Progenitor cell of endocrine pancreas (in vitro differentiated cells): ENCODE measurements at regions not wholly inside any gene's neighbourhood (a gene's known extent, or its start where the extent isn't known, plus 50 kb on each side); places are given as distances from the start of the nearest gene placed in this dataset.

Experiments used
- DNase-seq: peaks from one replicate; pipeline ENCODE4 v3.0.0; 2021; ENCODE audit warnings: low spot score; ENCODE audit not compliant: unreplicated experiment
- H3K27ac Mint-ChIP-seq: 2 replicates; pipeline ENCODE4 v1.8.0; 2021; ENCODE audit warnings: mild to moderate bottlenecking, moderate library complexity, mixed read lengths
- H3K27me3 Mint-ChIP-seq: 2 replicates; pipeline ENCODE4 v1.8.0; 2021; ENCODE audit warnings: mixed read lengths
- H3K36me3 Mint-ChIP-seq: 2 replicates; pipeline ENCODE4 v1.8.0; 2022; ENCODE audit warnings: mixed read lengths; ENCODE audit not compliant: insufficient read depth
- H3K4me1 Mint-ChIP-seq: 2 replicates; pipeline ENCODE4 v1.8.0; 2021; ENCODE audit warnings: low read depth, mixed read lengths
- H3K4me3 Mint-ChIP-seq: 2 replicates; pipeline ENCODE4 v1.8.0; 2021; ENCODE audit warnings: low read depth, mild to moderate bottlenecking, moderate library complexity, mixed read lengths
- H3K9me3 Mint-ChIP-seq: 2 replicates; pipeline ENCODE4 v1.8.0; 2021; ENCODE audit warnings: low read depth, mixed read lengths
- TF ChIP-seq, protein P1 (sequence below): fragments of 200-600 bp; sonication (generic); IDR thresholded peaks from one replicate; pipeline ENCODE4 v1.5.0; 2021; ENCODE audit warnings: antibody characterized with exemption, mild to moderate bottlenecking; ENCODE audit not compliant: unreplicated experiment

DNA sequence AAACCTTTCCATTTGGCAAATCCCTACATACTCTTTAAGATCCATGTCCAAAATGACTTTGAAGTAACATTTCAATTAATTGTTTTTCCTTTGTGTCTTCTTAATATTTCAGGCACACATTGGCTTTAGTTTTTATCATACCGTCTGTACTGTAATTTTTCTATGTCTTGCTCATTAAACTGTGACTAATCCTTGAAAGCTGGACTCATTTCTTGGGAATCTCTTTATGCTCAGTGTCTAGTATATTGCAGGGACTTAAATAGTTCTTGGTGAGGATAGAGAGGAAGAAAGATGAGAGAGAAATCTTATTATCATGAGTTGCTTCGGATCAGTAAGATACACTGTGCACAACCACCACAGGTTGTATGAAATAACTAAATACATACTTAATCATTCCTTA lies 448.3 kb upstream of the ST6GAL2 start:
- Mint-ChIP-seq H3K36me3 (no peaks in the 10 kb centered on the region), H3K27me3 (no peaks in the 10 kb centered on the region), H3K9me3 (peaks cover 13% of the 10 kb centered on the region), H3K27ac (no peak overlapping the region), H3K4me3 (no peak overlapping the region), H3K4me1 (peaks cover 7% of the 10 kb centered on the region)
- no peak for DNase-seq
- TF ChIP-seq, protein P1, sequence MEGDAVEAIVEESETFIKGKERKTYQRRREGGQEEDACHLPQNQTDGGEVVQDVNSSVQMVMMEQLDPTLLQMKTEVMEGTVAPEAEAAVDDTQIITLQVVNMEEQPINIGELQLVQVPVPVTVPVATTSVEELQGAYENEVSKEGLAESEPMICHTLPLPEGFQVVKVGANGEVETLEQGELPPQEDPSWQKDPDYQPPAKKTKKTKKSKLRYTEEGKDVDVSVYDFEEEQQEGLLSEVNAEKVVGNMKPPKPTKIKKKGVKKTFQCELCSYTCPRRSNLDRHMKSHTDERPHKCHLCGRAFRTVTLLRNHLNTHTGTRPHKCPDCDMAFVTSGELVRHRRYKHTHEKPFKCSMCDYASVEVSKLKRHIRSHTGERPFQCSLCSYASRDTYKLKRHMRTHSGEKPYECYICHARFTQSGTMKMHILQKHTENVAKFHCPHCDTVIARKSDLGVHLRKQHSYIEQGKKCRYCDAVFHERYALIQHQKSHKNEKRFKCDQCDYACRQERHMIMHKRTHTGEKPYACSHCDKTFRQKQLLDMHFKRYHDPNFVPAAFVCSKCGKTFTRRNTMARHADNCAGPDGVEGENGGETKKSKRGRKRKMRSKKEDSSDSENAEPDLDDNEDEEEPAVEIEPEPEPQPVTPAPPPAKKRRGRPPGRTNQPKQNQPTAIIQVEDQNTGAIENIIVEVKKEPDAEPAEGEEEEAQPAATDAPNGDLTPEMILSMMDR = no peak

DNA sequence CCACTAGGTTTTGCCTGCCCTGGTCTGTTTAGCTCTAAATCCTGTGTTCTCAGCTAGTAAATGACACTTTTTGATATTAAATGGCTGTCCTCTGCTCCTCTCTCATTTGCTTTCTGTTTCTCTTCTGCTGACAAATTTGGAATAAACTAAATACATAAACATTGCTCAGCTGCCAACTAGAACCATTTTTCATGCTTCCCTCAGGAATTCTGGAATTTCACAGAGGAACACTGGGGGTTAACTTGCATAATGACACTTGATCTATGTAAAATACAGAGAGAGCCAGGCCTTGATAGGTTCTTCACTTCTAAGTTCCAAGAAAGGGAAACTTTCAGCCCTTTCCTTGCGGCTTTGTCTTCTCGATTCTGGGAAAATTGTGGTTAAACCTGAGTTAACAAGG lies 450.6 kb upstream of the ST6GAL2 start:
- H3K9me3 Mint-ChIP-seq = peaks cover 13% of the 10 kb centered on the region
- no peak for DNase-seq
- TF ChIP-seq, protein P1 = no peak
- peaks cover 7% of the 10 kb centered on the region for H3K4me1 Mint-ChIP-seq
- H3K36me3 Mint-ChIP-seq = no peaks in the 10 kb centered on the region
- H3K4me3 Mint-ChIP-seq = no peak overlapping the region
- H3K27ac Mint-ChIP-seq = no peak overlapping the region
- H3K27me3 Mint-ChIP-seq = no peaks in the 10 kb centered on the region

DNA sequence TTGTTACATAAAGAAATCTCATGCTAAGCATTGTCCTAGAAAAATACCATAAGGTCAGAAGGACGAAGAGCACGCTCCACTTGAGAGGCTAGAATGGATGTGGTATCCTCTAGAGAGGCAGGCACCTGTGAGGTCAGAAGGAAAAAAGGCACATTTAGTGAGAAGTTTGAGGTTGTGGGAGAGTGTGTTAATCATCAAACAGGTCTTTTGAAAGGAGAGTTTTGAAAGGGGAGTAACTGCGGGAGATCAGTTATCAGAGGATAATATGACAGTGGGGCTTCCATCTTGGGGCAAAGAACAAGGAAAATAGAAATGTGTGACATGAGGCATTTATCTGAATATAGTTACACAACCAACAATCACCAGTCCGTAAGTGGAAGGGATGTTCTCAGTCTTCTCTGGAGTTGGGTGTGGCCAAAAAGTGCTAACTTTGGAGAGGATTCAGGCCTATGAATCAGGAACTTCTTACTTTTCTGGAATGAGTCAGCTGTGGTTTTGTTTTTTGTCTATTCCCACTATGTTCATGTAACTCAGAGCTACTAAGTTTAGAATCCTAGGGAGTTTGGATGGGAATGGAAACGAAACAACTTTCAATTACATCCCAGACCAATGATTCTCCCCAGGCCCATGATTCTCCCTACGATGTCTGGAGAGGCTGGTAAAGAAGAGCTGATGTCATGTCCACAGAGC lies 451.4 kb upstream of the ST6GAL2 start:
- peaks cover 10% of the 10 kb centered on the region for H3K9me3 Mint-ChIP-seq
- no peak overlapping the region for H3K4me3 Mint-ChIP-seq
- H3K27me3 Mint-ChIP-seq = no peaks in the 10 kb centered on the region
- peaks cover 7% of the 10 kb centered on the region for H3K4me1 Mint-ChIP-seq
- no peaks in the 10 kb centered on the region for H3K36me3 Mint-ChIP-seq
- TF ChIP-seq, protein P1 = no peak
- H3K27ac Mint-ChIP-seq = no peak overlapping the region
- no peak for DNase-seq

DNA sequence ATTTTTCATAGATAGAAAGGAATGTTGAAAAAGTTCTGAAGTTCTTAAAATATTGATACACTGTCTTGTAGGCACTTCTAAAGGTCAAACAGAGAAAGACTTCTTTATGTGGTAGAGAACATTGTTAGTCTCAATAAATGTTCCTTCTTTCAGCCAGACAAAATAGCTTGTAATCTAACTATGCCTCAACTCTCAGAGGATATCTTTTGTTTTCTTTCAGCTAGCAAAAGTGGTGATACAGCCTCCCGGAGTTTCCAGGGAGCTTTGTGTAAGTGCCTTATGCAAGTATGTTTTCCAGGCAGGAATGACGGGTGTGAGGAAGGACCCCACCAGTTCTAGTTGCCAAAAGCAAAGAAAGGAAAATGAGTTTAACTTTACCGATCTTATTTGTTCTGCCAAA lies 452.1 kb upstream of the ST6GAL2 start:
- peaks cover 14% of the 10 kb centered on the region for H3K9me3 Mint-ChIP-seq
- H3K36me3 Mint-ChIP-seq = no peaks in the 10 kb centered on the region
- no peak overlapping the region for H3K4me3 Mint-ChIP-seq
- no peaks in the 10 kb centered on the region for H3K27me3 Mint-ChIP-seq
- TF ChIP-seq, protein P1 = no peak
- peaks cover 7% of the 10 kb centered on the region for H3K4me1 Mint-ChIP-seq
- no peak overlapping the region for H3K27ac Mint-ChIP-seq
- no peak for DNase-seq

DNA sequence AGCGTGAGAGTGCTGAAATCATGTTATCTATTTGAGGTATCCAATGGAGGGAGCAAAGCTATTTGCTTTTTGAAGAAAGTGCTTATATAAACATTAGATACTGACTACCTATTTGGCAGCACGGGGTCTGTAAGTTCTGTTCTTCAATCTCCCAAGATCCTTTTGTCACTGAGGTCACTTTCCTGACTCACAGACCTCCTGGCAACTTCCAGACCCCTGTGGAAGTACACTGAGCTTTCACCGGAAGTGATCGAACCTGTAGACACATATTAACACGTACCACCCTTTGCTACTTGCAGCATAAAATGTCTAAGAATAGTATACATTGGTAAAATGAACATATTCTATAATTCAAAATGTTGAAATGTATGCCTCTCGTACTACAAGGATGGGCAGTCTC lies 452.6 kb upstream of the ST6GAL2 start:
- no peak overlapping the region for H3K27ac Mint-ChIP-seq
- TF ChIP-seq, protein P1 = no peak
- H3K4me3 Mint-ChIP-seq = no peak overlapping the region
- H3K4me1 Mint-ChIP-seq = peaks cover 7% of the 10 kb centered on the region
- H3K9me3 Mint-ChIP-seq = peaks cover 14% of the 10 kb centered on the region
- H3K36me3 Mint-ChIP-seq = no peaks in the 10 kb centered on the region
- no peak for DNase-seq
- H3K27me3 Mint-ChIP-seq = no peaks in the 10 kb centered on the region
